Astrocyte (in vitro differentiated cells and primary cell): ENCODE measurements at regions not wholly inside any gene's neighbourhood (a gene's known extent, or its start where the extent isn't known, plus 50 kb on each side); places are given as distances from the start of the nearest gene placed in this dataset.

Source experiments
- EZH2 ChIP-seq: IDR thresholded peaks from 2 replicates; pipeline ENCODE4 v1.6.1; 2012; ENCODE audit warnings: mild to moderate bottlenecking, low read length, inconsistent platforms; ENCODE audit not compliant: insufficient read depth
- TF ChIP-seq, protein P1 (sequence below): IDR thresholded peaks from 2 replicates; pipeline ENCODE4 v1.5.1; 2011; ENCODE audit warnings: low read depth, mild to moderate bottlenecking, inconsistent platforms, low read length, moderate library complexity; ENCODE audit not compliant: insufficient read depth

DNA sequence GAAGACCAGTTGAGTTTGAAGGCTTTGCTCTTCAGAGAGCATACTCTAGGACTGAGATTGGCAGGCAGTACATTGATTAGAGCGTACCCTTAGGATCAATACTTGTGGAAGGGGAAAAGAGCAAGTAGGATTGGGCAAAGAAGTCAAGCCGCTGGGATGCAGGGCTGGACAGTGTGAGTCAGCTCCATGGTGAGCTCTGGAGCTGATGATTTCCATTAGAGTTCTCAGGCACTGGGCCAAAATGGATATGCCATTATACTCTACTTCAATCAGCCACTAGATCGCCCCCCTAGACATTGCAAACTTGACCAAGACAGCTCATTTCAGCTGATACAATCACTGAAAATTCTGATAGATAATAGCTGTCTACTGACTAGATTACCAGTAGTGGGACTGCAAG lies 432.7 kb upstream of the ALCAM start:
- TF ChIP-seq, protein P1, sequence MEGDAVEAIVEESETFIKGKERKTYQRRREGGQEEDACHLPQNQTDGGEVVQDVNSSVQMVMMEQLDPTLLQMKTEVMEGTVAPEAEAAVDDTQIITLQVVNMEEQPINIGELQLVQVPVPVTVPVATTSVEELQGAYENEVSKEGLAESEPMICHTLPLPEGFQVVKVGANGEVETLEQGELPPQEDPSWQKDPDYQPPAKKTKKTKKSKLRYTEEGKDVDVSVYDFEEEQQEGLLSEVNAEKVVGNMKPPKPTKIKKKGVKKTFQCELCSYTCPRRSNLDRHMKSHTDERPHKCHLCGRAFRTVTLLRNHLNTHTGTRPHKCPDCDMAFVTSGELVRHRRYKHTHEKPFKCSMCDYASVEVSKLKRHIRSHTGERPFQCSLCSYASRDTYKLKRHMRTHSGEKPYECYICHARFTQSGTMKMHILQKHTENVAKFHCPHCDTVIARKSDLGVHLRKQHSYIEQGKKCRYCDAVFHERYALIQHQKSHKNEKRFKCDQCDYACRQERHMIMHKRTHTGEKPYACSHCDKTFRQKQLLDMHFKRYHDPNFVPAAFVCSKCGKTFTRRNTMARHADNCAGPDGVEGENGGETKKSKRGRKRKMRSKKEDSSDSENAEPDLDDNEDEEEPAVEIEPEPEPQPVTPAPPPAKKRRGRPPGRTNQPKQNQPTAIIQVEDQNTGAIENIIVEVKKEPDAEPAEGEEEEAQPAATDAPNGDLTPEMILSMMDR: no peak
- TF ChIP-seq EZH2: no peak
